ENCODE measurements at regions not wholly inside any gene's neighbourhood (a gene's known extent, or its start where the extent isn't known, plus 50 kb on each side); places are given as distances from the start of the nearest gene placed in this dataset.
"Not testable (repeated sequence)": the region's sequence is repeated elsewhere in the genome, so short reads cannot be mapped to it uniquely, and the experiment has no call there.

- Histone ChIP-seq H3K27ac (no peak overlapping the region), H3K4me3 (no peak overlapping the region), H3K36me3 (no peaks in the 10 kb centered on the region), H3K4me1 (no peaks in the 10 kb centered on the region), H3K27me3 (no peaks in the 10 kb centered on the region), H3K9me3 (no peaks in the 10 kb centered on the region)
- no peak for DNase-seq
- WGBS, 2 donors, result 36 to 80% methylated on average over 2 of the region's 2 CpGs
- TF ChIP-seq CTCF (IDR thresholded peaks at IDR 0.05), result no peak
- no peak for TF ChIP-seq POLR2A (IDR thresholded peaks at IDR 0.05)
- intact Hi-C loops (cut with DNase I), result no loop called here
These were observed 367.7 kb upstream of the PPP2R3A start for GRCh38 chr3:135597855-135598254.

- no peaks in the 10 kb centered on the region for H3K36me3 ChIP-seq
- intact Hi-C loops (cut with DNase I), result no loop called here
- TF ChIP-seq POLR2A (IDR thresholded peaks at IDR 0.05) (no peak), CTCF (IDR thresholded peaks at IDR 0.05) (no peak)
- no peaks in the 10 kb centered on the region for H3K9me3 ChIP-seq
- WGBS, 2 donors, result 66 to 73% methylated on average over 2 of the region's 2 CpGs
- no peak for DNase-seq
- no peak overlapping the region for H3K27ac ChIP-seq
- no peak overlapping the region for H3K4me3 ChIP-seq
- no peaks in the 10 kb centered on the region for H3K27me3 ChIP-seq
- H3K4me1 ChIP-seq, result no peaks in the 10 kb centered on the region
These were observed 366.9 kb upstream of the PPP2R3A start for GRCh38 chr3:135598597-135598996.

GRCh38 chr3:135604512-135604911, 361.0 kb upstream of the PPP2R3A start:
- H3K36me3 ChIP-seq; H3K27me3 ChIP-seq; H3K4me1 ChIP-seq; H3K27ac ChIP-seq; DNase-seq; H3K4me3 ChIP-seq; H3K9me3 ChIP-seq; intact Hi-C loops (cut with DNase I): not testable (repeated sequence)
- 53 to 86% methylated on average over 3 to 7 of the region's 10 CpGs for WGBS, 2 donors

- Histone ChIP-seq H3K4me1 (no peaks in the 10 kb centered on the region), H3K9me3 (no peaks in the 10 kb centered on the region), H3K36me3 (no peaks in the 10 kb centered on the region), H3K27me3 (no peaks in the 10 kb centered on the region), H3K27ac (no peak overlapping the region), H3K4me3 (no peak overlapping the region)
- WGBS, 2 donors, result 39% methylated on average over 4 of the region's 4 CpGs
- intact Hi-C loops (cut with DNase I), result no loop called here
- DNase-seq, result no peak
- TF ChIP-seq CTCF (IDR thresholded peaks at IDR 0.05) (no peak), POLR2A (IDR thresholded peaks at IDR 0.05) (no peak)
These were observed 347.4 kb upstream of the PPP2R3A start for GRCh38 chr3:135618123-135618522.

GRCh38 chr3:135621184-135621920, 344.2 kb upstream of the PPP2R3A start:
- no peak for TF ChIP-seq POLR2A (IDR thresholded peaks at IDR 0.05)
- no peaks in the 10 kb centered on the region for H3K4me1 ChIP-seq
- WGBS, 2 donors, result 63 to 66% methylated on average over 3 of the region's 3 CpGs
- no peak overlapping the region for H3K27ac ChIP-seq
- H3K4me3 ChIP-seq, result no peak overlapping the region
- no peak for DNase-seq
- H3K27me3 ChIP-seq, result no peaks in the 10 kb centered on the region
- H3K9me3 ChIP-seq, result no peaks in the 10 kb centered on the region
- intact Hi-C loops (cut with DNase I), result no loop called here
- no peaks in the 10 kb centered on the region for H3K36me3 ChIP-seq

GRCh38 chr3:135622215-135622614, 343.3 kb upstream of the PPP2R3A start:
- WGBS, 2 donors, result 50 to 59% methylated on average over 2 of the region's 2 CpGs
- no peak for TF ChIP-seq POLR2A (IDR thresholded peaks at IDR 0.05)
- TF ChIP-seq CTCF (IDR thresholded peaks at IDR 0.05), result no peak
- intact Hi-C loops (cut with DNase I), result no loop called here

More at GRCh38 chr3:135622215-135622614, 343.3 kb upstream of the PPP2R3A start:
- Histone ChIP-seq H3K4me3 (no peak overlapping the region), H3K27ac (no peak overlapping the region), H3K9me3 (no peaks in the 10 kb centered on the region), H3K36me3 (no peaks in the 10 kb centered on the region), H3K4me1 (no peaks in the 10 kb centered on the region), H3K27me3 (no peaks in the 10 kb centered on the region)
- no peak for DNase-seq
